GM23338 (cell line): ENCODE measurements at regions not wholly inside any gene's neighbourhood (a gene's known extent, or its start where the extent isn't known, plus 50 kb on each side); places are given as distances from the start of the nearest gene placed in this dataset.

Experiments used
- ATAC-seq: fragments of 200-7000 bp; cut with Tn5 transposase; 3 replicates; pipeline ENCODE4 v1.9.1; 2020
- DNase-seq: peaks from one replicate; pipeline ENCODE4 v3.0.0-alpha.2; 2015; ENCODE audit warnings: low spot score
- H2AFZ ChIP-seq: fragments of 200-600 bp; sonication (generic); 2 replicates; pipeline ENCODE4 v1.8.0; 2016; ENCODE audit warnings: antibody characterized with exemption, mild to moderate bottlenecking, moderate library complexity
- H3F3A ChIP-seq: fragments of 200-600 bp; sonication (generic); replicated peaks from 2 replicates; pipeline ENCODE4 v1.8.0; 2017; ENCODE audit warnings: antibody characterized with exemption, mixed run types, low read depth
- H3K27ac ChIP-seq: fragments of 200-600 bp; sonication (generic); 2 replicates; pipeline ENCODE4 v1.6.1; 2016; ENCODE audit warnings: low read depth
- H3K27me3 ChIP-seq: fragments of 200-600 bp; sonication (generic); 2 replicates; pipeline ENCODE4 v1.8.0; 2016; ENCODE audit warnings: mild to moderate bottlenecking, mixed run types, moderate library complexity; ENCODE audit not compliant: insufficient read depth
- H3K36me3 ChIP-seq: fragments of 200-600 bp; sonication (generic); 2 replicates; pipeline ENCODE4 v1.8.0; 2016; ENCODE audit warnings: mild to moderate bottlenecking; ENCODE audit not compliant: insufficient read depth
- H3K4me1 ChIP-seq: fragments of 200-600 bp; sonication (generic); 2 replicates; pipeline ENCODE4 v1.8.0; 2016; ENCODE audit warnings: mild to moderate bottlenecking, moderate library complexity; ENCODE audit not compliant: insufficient read depth
- H3K4me2 ChIP-seq: fragments of 200-600 bp; sonication (generic); 2 replicates; pipeline ENCODE4 v1.7.1; 2017; ENCODE audit warnings: mixed run types
- H3K4me3 ChIP-seq: fragments of 200-600 bp; sonication (generic); 2 replicates; pipeline ENCODE4 v1.6.1; 2016; ENCODE audit warnings: mixed run types
- H3K79me2 ChIP-seq: fragments of 200-600 bp; sonication (generic); replicated peaks from 2 replicates; pipeline ENCODE4 v1.8.0; 2017; ENCODE audit warnings: mild to moderate bottlenecking; ENCODE audit not compliant: insufficient read depth
- H3K9me2 ChIP-seq: fragments of 200-600 bp; sonication (generic); 2 replicates; pipeline ENCODE4 v1.8.0; 2017; ENCODE audit not compliant: insufficient read depth
- H4K20me1 ChIP-seq: fragments of 200-600 bp; sonication (generic); replicated peaks from 2 replicates; pipeline ENCODE4 v1.8.0; 2017; ENCODE audit warnings: mild to moderate bottlenecking; ENCODE audit not compliant: insufficient read depth
- H3K27ac Mint-ChIP-seq: 2 replicates; pipeline ENCODE4 v1.8.0; 2020; ENCODE audit warnings: inconsistent platforms, mild to moderate bottlenecking, moderate library complexity, mixed read lengths
- H3K27me3 Mint-ChIP-seq: 3 replicates; pipeline ENCODE4 v1.8.0; 2022; ENCODE audit warnings: low read depth, mild to moderate bottlenecking, moderate library complexity, mixed read lengths, inconsistent platforms; ENCODE audit not compliant: insufficient read depth, poor library complexity
- H3K36me3 Mint-ChIP-seq: 3 replicates; pipeline ENCODE4 v1.8.0; 2021; ENCODE audit warnings: low read depth, mild to moderate bottlenecking, inconsistent platforms, moderate library complexity, mixed read lengths
- H3K4me1 Mint-ChIP-seq: 3 replicates; pipeline ENCODE4 v1.8.0; 2020; ENCODE audit warnings: mild to moderate bottlenecking, inconsistent platforms, mixed read lengths
- H3K4me3 Mint-ChIP-seq: 3 replicates; pipeline ENCODE4 v1.8.0; 2021; ENCODE audit warnings: moderate library complexity, mild to moderate bottlenecking, inconsistent platforms, mixed read lengths
- H3K9me3 Mint-ChIP-seq: 3 replicates; pipeline ENCODE4 v1.8.0; 2020; ENCODE audit warnings: moderate library complexity, mild to moderate bottlenecking, inconsistent platforms, mixed read lengths
- ETS1 ChIP-seq: IDR thresholded peaks from 2 replicates; pipeline ENCODE4 v1.6.1; 2016; ENCODE audit warnings: antibody characterized with exemption
- EZH2phosphoT487 ChIP-seq: fragments of 200-600 bp; sonication (generic); IDR thresholded peaks from one replicate; pipeline ENCODE4 v1.8.1; 2018; ENCODE audit warnings: antibody characterized with exemption; ENCODE audit not compliant: unreplicated experiment
- JUNB ChIP-seq: IDR thresholded peaks from one replicate; pipeline ENCODE4 v1.6.1; 2016; ENCODE audit warnings: antibody characterized with exemption; ENCODE audit not compliant: unreplicated experiment
- NANOG ChIP-seq: IDR thresholded peaks from 2 replicates; pipeline ENCODE4 v1.6.1; 2016; ENCODE audit warnings: antibody characterized with exemption, borderline replicate concordance
- REST ChIP-seq: IDR thresholded peaks from one replicate; pipeline ENCODE4 v1.6.1; 2018; ENCODE audit warnings: antibody characterized with exemption; ENCODE audit not compliant: unreplicated experiment
- STAT1 ChIP-seq: IDR thresholded peaks from one replicate; pipeline ENCODE4 v1.6.1; 2016; ENCODE audit warnings: antibody characterized with exemption; ENCODE audit not compliant: unreplicated experiment
- ZNF114 ChIP-seq: fragments of 250-450 bp; sonication (Bioruptor Pico); IDR thresholded peaks from 2 replicates; pipeline ENCODE4 v1.5.0; 2020; ENCODE audit warnings: mild to moderate bottlenecking, moderate library complexity
- ZNF331 ChIP-seq: fragments of 250-450 bp; sonication (Bioruptor Pico); IDR thresholded peaks from 2 replicates; pipeline ENCODE4 v1.5.0; 2020; ENCODE audit warnings: low read depth, mild to moderate bottlenecking, moderate library complexity

DNA sequence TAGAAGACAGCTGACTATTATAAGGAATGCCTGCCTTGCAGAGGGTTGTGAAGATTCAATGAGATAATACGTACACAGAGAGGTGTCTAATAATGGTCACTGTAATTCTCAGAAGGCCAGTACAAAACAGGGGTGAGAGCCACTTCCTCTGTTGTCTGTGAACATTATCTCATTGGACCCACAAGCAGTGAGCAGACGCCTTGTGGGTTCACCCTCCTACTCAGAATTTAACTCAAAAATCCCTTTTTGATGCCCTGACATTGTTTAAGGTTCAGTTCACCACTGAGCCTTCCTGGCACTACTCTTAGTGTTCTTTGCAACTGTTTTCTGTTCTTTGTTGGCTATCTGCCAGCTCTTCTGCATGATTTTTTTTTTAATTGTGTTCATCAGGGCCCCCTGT, 467.4 kb downstream of the BCOR start (continued):
- TF ChIP-seq REST (no peak), ETS1 (no peak), NANOG (no peak), ZNF331 (no peak), STAT1 (no peak)

DNA sequence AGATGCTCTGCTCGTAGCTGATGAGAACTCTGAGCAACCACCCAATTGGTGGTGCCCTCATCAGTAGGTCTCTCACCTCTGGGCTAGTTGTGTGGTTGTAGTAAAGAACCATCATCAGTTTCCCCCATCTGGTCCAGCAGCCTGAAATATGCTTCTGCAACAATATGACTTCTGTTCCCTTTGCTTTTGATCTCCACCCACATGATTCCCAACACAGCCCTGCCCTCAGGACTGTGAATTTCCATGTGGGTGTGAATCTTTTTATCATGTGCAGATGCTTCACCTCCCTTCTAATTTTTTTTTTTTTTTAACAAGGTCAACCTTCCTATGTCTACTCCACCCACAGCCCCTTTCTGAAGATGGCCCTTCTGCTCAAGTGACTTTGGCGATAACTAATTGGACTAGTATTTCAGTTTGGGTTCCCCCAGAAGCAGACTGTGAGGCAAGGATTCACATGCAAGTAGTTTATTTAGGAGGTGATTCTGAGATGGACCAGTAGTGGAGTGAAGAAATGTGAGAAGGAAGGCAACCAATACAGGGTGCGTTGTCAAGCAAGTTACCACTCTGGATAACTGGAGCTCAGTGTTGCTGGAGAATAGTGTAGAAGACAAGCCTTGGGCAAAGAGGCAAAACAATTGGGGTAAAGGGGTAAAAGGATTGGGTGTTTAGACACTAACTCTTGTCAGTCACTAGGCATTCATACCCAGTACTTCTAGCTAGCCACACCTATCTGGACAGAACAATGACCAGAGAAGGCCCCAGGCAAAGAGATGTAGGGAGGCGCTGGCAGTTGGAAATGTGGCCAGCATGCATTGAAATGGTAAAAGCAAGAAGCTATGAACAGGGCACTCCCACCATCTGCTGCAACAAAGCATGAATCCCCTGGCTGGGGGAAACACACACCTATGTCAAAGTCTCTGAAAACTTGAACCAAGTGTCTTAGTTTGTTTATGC, 466.2 kb downstream of the BCOR start:
- no peak overlapping the region for H3K4me2 ChIP-seq
- no peaks in the 10 kb centered on the region for H3K9me3 Mint-ChIP-seq
- H3K9me2 ChIP-seq: no peaks in the 10 kb centered on the region
- H2AFZ ChIP-seq: no peak overlapping the region
- H3K4me3 ChIP-seq: no peak overlapping the region
- no peaks in the 10 kb centered on the region for H3K27me3 Mint-ChIP-seq
- DNase-seq: no peak
- no peaks in the 10 kb centered on the region for H3K79me2 ChIP-seq
- no peaks in the 10 kb centered on the region for H3K36me3 ChIP-seq
- H3K36me3 Mint-ChIP-seq: no peaks in the 10 kb centered on the region
- H3K27ac ChIP-seq: no peak overlapping the region
- no peaks in the 10 kb centered on the region for H3K4me1 Mint-ChIP-seq
- no peaks in the 10 kb centered on the region for H3K4me1 ChIP-seq
- TF ChIP-seq EZH2phosphoT487 (no peak), JUNB (no peak), STAT1 (no peak), ZNF331 (no peak), NANOG (no peak)
- no peak for ATAC-seq
- no peaks in the 10 kb centered on the region for H4K20me1 ChIP-seq
- no peaks in the 10 kb centered on the region for H3K27me3 ChIP-seq
- no peaks in the 10 kb centered on the region for H3F3A ChIP-seq
- no peak overlapping the region for H3K4me3 Mint-ChIP-seq
- H3K27ac Mint-ChIP-seq: no peak overlapping the region

DNA sequence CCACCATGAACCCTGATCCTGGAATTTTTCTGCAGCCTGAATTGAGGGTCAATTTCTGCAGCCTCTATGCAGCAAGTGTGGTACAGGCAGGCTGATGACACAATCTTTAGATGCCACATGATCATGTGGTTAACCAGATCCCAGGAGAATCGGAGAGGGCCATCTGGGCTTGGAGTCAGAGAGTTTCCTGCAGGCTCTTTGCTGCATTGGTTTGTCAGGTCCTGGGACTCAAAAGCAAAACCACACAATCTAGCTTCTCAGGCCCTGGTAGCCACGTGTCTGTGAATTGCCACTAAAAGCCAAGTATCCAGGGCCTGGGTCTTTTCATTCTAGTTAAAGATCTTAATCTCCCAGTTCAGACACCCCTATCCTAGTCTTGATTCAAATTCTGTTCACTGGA, 464.5 kb downstream of the BCOR start:
- no peaks in the 10 kb centered on the region for H3K27me3 Mint-ChIP-seq
- Histone ChIP-seq H3K4me2 (no peak overlapping the region), H3K4me1 (no peaks in the 10 kb centered on the region), H3K27me3 (no peaks in the 10 kb centered on the region), H3K36me3 (no peaks in the 10 kb centered on the region), H4K20me1 (no peaks in the 10 kb centered on the region), H3K4me3 (no peak overlapping the region), H3K79me2 (no peaks in the 10 kb centered on the region), H2AFZ (no peak overlapping the region), H3K27ac (no peak overlapping the region), H3K9me2 (no peaks in the 10 kb centered on the region), H3F3A (no peaks in the 10 kb centered on the region)
- no peak overlapping the region for H3K4me3 Mint-ChIP-seq
- ATAC-seq: no peak
- no peaks in the 10 kb centered on the region for H3K4me1 Mint-ChIP-seq
- no peaks in the 10 kb centered on the region for H3K9me3 Mint-ChIP-seq
- no peak for DNase-seq
- no peaks in the 10 kb centered on the region for H3K36me3 Mint-ChIP-seq
- no peak overlapping the region for H3K27ac Mint-ChIP-seq
- no peak for TF ChIP-seq ETS1
- TF ChIP-seq ZNF331: no peak
- TF ChIP-seq JUNB: no peak
- TF ChIP-seq STAT1: no peak
- no peak for TF ChIP-seq EZH2phosphoT487
- no peak for TF ChIP-seq ZNF114 (CRISPR knock-in tag)
